Ascending aorta (tissue), 2 donors: ENCODE measurements at regions not wholly inside any gene's neighbourhood (a gene's known extent, or its start where the extent isn't known, plus 50 kb on each side); places are given as distances from the start of the nearest gene placed in this dataset.

Source experiments
- DNase-seq, 2 donors: peaks; one replicate each; pipeline ENCODE4 v3.0.0-alpha.2; 2019; ENCODE audit warnings: low spot score in 2 of 2
- H3K27ac ChIP-seq, 2 donors: fragments of 200-600 bp; sonication (generic); one replicate each; pipeline ENCODE4 v1.5.1; 2016 to 2017; ENCODE audit warnings: mild to moderate bottlenecking in 1 of 2
- H3K27me3 ChIP-seq: fragments of 200-600 bp; sonication (generic); one replicate; pipeline ENCODE4 v1.5.1; 2017
- H3K36me3 ChIP-seq, 2 donors: fragments of 200-600 bp; sonication (generic); one replicate each; pipeline ENCODE4 v1.5.1; 2016
- H3K4me1 ChIP-seq, 2 donors: fragments of 200-600 bp; sonication (generic); one replicate each; pipeline ENCODE4 v1.5.1; 2016 to 2017; ENCODE audit warnings: mild to moderate bottlenecking in 1 of 2
- H3K4me3 ChIP-seq, 2 donors: fragments of 200-600 bp; sonication (generic); one replicate each; pipeline ENCODE4 v1.5.1; 2016 to 2017; ENCODE audit warnings: mild to moderate bottlenecking in 1 of 2
- H3K9me3 ChIP-seq, 2 donors: fragments of 200-600 bp; sonication (generic); one replicate each; pipeline ENCODE4 v1.5.1; 2016
- CTCF ChIP-seq, 3 experiments: fragments of 200-600 bp in 2 of 3; fragments of 450-650 bp in 1 of 3; sonication (generic) in 2 of 3; IDR thresholded peaks; one replicate each; pipeline ENCODE4 v1.5.1; 2016 to 2019; ENCODE audit warnings: antibody characterized with exemption in 3 of 3, mild to moderate bottlenecking in 1 of 3, moderate library complexity in 1 of 3
- intact Hi-C: fragments of 100-400 bp; cut with DNase I; formaldehyde crosslinking; loops from one replicate; pipeline ENCODE4 v1.15.1; 2023

GRCh38 chr3:18241837-18242236, 183.3 kb downstream of the SATB1 start:
- Histone ChIP-seq H3K4me1 (no peaks in the 10 kb centered on the region), H3K27ac (no peak overlapping the region), H3K4me3 (no peak overlapping the region), H3K36me3 (no peaks in the 10 kb centered on the region), H3K9me3 (no peaks in the 10 kb centered on the region), H3K27me3 (no peaks in the 10 kb centered on the region)
- intact Hi-C loops = no loop called here
- no peak for TF ChIP-seq CTCF (IDR thresholded peaks at IDR 0.05)
- DNase-seq = no peak

- intact Hi-C loops = no loop called here
- no peak overlapping the region for H3K4me3 ChIP-seq
- H3K27me3 ChIP-seq = no peaks in the 10 kb centered on the region
- TF ChIP-seq CTCF (IDR thresholded peaks at IDR 0.05) = no peak
- no peak overlapping the region for H3K27ac ChIP-seq
- H3K36me3 ChIP-seq = no peaks in the 10 kb centered on the region
- no peaks in the 10 kb centered on the region for H3K4me1 ChIP-seq
- H3K9me3 ChIP-seq = no peaks in the 10 kb centered on the region
- no peak for DNase-seq
Measured at GRCh38 chr3:18239674-18240073, 185.5 kb downstream of the SATB1 start.

GRCh38 chr3:18238746-18239331, 186.3 kb downstream of the SATB1 start:
- no peak overlapping the region for H3K4me3 ChIP-seq
- H3K27ac ChIP-seq = no peak overlapping the region
- TF ChIP-seq CTCF (IDR thresholded peaks at IDR 0.05) = no peak
- intact Hi-C loops = no loop called here
- no peaks in the 10 kb centered on the region for H3K27me3 ChIP-seq
- no peaks in the 10 kb centered on the region for H3K36me3 ChIP-seq
- H3K9me3 ChIP-seq = no peaks in the 10 kb centered on the region
- H3K4me1 ChIP-seq = no peaks in the 10 kb centered on the region
- no peak for DNase-seq

GRCh38 chr3:18238332-18238731, 186.8 kb downstream of the SATB1 start:
- Histone ChIP-seq H3K4me1 (no peaks in the 10 kb centered on the region), H3K36me3 (no peaks in the 10 kb centered on the region), H3K4me3 (no peak overlapping the region), H3K27ac (no peak overlapping the region), H3K27me3 (no peaks in the 10 kb centered on the region), H3K9me3 (no peaks in the 10 kb centered on the region)
- no peak for TF ChIP-seq CTCF (IDR thresholded peaks at IDR 0.05)
- intact Hi-C loops = no loop called here
- no peak for DNase-seq

- no peaks in the 10 kb centered on the region for H3K4me1 ChIP-seq
- intact Hi-C loops = no loop called here
- H3K9me3 ChIP-seq = no peaks in the 10 kb centered on the region
- H3K4me3 ChIP-seq = no peak overlapping the region
- H3K36me3 ChIP-seq = no peaks in the 10 kb centered on the region
- no peak for TF ChIP-seq CTCF (IDR thresholded peaks at IDR 0.05)
- H3K27me3 ChIP-seq = no peaks in the 10 kb centered on the region
- no peak for DNase-seq
- H3K27ac ChIP-seq = no peak overlapping the region
Measured at GRCh38 chr3:18237251-18238005, 187.7 kb downstream of the SATB1 start.
